GM13977 (cell line): ENCODE measurements at regions not wholly inside any gene's neighbourhood (a gene's known extent, or its start where the extent isn't known, plus 50 kb on each side); places are given as distances from the start of the nearest gene placed in this dataset.

Experiments used
- DNase-seq: peaks from one replicate; pipeline ENCODE4 v3.0.0; 2012; ENCODE audit warnings: low spot score
- in situ Hi-C: fragments of 300-500 bp; cut with MboI; formaldehyde crosslinking; loops from one replicate; pipeline ENCODE4 v1.12.0; 2022; ENCODE audit warnings: low sequenced_read_pairs, low pct_unique_long_range_greater_than_20kb, mixed read lengths, inconsistent platforms; ENCODE audit not compliant: unreplicated experiment
- TF ChIP-seq, protein P1 (sequence below): IDR thresholded peaks from 2 replicates; pipeline ENCODE4 v1.5.1; 2012; ENCODE audit warnings: mild to moderate bottlenecking, control low read depth; ENCODE audit not compliant: insufficient read depth; ENCODE audit errors: extremely low read depth, missing control alignments

DNA sequence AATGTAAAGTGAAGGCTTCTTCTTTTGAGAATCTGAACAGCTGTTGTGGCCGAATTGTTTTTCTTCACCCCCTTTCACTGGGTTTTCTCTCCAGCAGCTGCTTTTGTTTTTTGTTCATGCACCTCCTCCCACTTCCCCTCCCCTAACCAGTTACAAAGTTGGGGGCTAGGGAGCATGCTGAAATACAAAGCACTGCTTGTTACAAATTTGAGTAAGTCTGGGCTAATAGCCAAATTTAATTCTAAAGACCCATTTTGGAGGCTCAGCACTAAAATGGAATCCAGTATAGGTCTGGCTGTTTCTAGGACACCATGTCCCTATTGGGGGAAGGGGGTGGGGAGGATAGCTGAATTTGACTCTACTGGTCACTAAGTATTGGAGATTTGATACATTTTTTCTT, 89.2 kb upstream of the GPM6B start:
- TF ChIP-seq, protein P1, sequence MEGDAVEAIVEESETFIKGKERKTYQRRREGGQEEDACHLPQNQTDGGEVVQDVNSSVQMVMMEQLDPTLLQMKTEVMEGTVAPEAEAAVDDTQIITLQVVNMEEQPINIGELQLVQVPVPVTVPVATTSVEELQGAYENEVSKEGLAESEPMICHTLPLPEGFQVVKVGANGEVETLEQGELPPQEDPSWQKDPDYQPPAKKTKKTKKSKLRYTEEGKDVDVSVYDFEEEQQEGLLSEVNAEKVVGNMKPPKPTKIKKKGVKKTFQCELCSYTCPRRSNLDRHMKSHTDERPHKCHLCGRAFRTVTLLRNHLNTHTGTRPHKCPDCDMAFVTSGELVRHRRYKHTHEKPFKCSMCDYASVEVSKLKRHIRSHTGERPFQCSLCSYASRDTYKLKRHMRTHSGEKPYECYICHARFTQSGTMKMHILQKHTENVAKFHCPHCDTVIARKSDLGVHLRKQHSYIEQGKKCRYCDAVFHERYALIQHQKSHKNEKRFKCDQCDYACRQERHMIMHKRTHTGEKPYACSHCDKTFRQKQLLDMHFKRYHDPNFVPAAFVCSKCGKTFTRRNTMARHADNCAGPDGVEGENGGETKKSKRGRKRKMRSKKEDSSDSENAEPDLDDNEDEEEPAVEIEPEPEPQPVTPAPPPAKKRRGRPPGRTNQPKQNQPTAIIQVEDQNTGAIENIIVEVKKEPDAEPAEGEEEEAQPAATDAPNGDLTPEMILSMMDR: no peak
- in situ Hi-C loops: no loop called here
- DNase-seq: no peak

DNA sequence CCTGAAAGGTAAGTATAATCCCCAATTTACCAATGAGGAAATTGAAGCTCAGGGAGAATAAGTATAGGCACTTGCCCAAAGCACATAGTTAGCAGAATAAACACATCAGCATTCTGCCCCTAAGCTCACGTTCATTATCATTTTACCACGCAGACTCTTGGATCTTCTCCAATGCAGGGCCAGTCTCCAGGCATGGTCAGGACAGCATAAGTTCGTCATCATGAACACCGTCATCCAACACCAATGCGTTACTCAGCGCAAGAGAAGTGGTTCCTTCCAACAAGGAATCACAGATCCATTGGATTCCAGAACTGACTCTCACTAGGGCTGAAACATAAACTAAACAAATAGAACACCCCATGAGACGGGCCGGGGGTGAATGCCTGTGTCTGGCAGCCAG, 86.5 kb upstream of the GPM6B start:
- DNase-seq: no peak
- in situ Hi-C loops: no loop called here
- TF ChIP-seq, protein P1: no peak

GRCh38 chrX:13902406-13902805, 85.5 kb upstream of the GPM6B start:
- in situ Hi-C loops: no loop called here
- TF ChIP-seq, protein P1: no peak
- DNase-seq: no peak

DNA sequence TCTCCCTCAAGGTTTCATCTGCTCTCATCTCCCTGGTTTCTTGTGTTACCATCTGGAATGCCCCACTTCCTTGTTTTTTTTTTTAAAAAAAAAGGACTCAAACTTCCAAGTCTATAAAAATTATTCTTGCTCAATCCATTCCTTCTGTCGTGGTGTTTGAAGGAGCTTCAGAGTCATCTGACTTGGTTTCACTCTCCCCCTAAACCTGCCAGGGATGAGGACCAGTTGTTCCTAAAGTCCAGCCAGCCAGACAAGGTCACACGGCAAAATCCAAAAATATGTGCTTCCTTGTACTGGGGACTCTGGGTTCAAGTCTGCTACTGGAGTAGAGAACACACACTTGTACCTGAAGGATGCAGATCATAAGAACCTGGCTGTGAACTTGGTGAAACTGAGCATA, 84.5 kb upstream of the GPM6B start:
- DNase-seq: no peak
- in situ Hi-C loops: no loop called here
- TF ChIP-seq, protein P1: no peak

GRCh38 chrX:13900351-13900750, 83.5 kb upstream of the GPM6B start:
- TF ChIP-seq, protein P1: no peak

DNA sequence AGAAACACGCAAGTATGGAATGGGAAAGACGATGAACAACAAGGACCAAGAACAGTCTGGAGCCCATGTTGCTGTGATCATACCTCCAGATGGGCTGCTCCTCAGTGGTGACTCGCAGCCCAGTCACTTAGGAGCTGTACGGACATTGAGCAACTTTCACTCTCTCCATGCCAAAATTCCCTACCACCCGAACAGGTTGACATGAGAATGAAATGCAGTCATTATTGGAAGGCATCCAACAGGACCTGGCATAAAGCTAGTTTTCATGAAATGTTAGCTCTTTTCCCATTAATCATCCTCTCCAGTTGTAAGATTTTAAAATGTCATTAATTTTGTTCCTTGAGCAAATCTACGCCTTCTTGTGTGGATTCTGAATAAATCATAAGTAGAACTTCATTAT, 82.7 kb upstream of the GPM6B start:
- in situ Hi-C loops: loop anchor here (10.0 kb wide), 1 partner anchor 135 kb away; no protein-coding TSS in a partner anchor
- DNase-seq: no peak
- TF ChIP-seq, protein P1: no peak

More at GRCh38 chrX:13900351-13900750, 83.5 kb upstream of the GPM6B start:
- in situ Hi-C loops: no loop called here
- no peak for DNase-seq

DNA sequence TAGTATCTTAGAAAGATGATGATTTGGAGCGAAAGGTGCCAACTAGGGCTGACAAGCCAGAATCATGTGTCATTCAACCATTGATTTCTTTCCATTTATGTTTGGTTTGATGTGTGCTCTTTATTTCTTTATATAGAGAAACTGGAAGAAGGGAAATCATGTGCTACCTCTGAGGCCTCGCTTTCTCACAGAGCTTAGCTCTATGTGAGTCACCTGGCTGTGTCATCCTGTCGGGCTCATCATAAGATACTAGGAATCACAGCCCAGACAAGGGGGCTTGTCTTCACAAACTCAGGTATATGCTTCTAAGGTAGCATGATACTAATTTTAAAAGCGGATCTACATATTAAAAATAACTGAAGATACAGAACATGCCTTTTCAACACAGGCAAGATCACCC, 81.7 kb upstream of the GPM6B start:
- DNase-seq: no peak
- in situ Hi-C loops: loop anchor here (10.0 kb wide), 1 partner anchor 136 kb away; no protein-coding TSS in a partner anchor
- TF ChIP-seq, protein P1: no peak
